SH-SY5Y (cell line): ENCODE measurements at regions not wholly inside any gene's neighbourhood (a gene's known extent, or its start where the extent isn't known, plus 50 kb on each side); places are given as distances from the start of the nearest gene placed in this dataset.

ENCODE experiments used
- GATA2 ChIP-seq: IDR thresholded peaks from 2 replicates; pipeline ENCODE4 v1.6.1; 2011; ENCODE audit warnings: mild to moderate bottlenecking, low read depth, low read length
- GATA3 ChIP-seq: IDR thresholded peaks from 2 replicates; pipeline ENCODE4 v1.6.1; 2011; ENCODE audit warnings: low read depth, mild to moderate bottlenecking, low read length, moderate library complexity

GRCh38 chr5:73232266-73233041, 59.5 kb downstream of the TMEM174 start:
- TF ChIP-seq GATA3 (no peak), GATA2 (no peak)
